OCI-LY3 (cell line): ENCODE measurements at regions not wholly inside any gene's neighbourhood (a gene's known extent, or its start where the extent isn't known, plus 50 kb on each side); places are given as distances from the start of the nearest gene placed in this dataset.

Source experiments
- EZH2phosphoT487 ChIP-seq: fragments of 200-600 bp; shearing (Covaris generic); IDR thresholded peaks from 2 replicates; pipeline ENCODE4 v1.6.1; 2018; ENCODE audit warnings: antibody characterized with exemption, mixed run types, low read depth
- TF ChIP-seq, protein P1 (sequence below): fragments of 200-600, 300-600 bp; sonication (generic); IDR thresholded peaks from 2 replicates; pipeline ENCODE4 v1.5.1; 2014; ENCODE audit warnings: antibody characterized with exemption, low read length, low read depth

GRCh38 chr12:92570056-92570753 is 132.6 kb upstream of the PLEKHG7 start:
- no peak for TF ChIP-seq EZH2phosphoT487
- TF ChIP-seq, protein P1, sequence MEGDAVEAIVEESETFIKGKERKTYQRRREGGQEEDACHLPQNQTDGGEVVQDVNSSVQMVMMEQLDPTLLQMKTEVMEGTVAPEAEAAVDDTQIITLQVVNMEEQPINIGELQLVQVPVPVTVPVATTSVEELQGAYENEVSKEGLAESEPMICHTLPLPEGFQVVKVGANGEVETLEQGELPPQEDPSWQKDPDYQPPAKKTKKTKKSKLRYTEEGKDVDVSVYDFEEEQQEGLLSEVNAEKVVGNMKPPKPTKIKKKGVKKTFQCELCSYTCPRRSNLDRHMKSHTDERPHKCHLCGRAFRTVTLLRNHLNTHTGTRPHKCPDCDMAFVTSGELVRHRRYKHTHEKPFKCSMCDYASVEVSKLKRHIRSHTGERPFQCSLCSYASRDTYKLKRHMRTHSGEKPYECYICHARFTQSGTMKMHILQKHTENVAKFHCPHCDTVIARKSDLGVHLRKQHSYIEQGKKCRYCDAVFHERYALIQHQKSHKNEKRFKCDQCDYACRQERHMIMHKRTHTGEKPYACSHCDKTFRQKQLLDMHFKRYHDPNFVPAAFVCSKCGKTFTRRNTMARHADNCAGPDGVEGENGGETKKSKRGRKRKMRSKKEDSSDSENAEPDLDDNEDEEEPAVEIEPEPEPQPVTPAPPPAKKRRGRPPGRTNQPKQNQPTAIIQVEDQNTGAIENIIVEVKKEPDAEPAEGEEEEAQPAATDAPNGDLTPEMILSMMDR: peak; percentile 100
